GM23338 (cell line): ENCODE measurements at regions not wholly inside any gene's neighbourhood (a gene's known extent, or its start where the extent isn't known, plus 50 kb on each side); places are given as distances from the start of the nearest gene placed in this dataset.

Source experiments
- ATAC-seq: fragments of 200-7000 bp; cut with Tn5 transposase; 3 replicates; pipeline ENCODE4 v1.9.1; 2020
- DNase-seq: peaks from one replicate; pipeline ENCODE4 v3.0.0-alpha.2; 2015; ENCODE audit warnings: low spot score
- H2AFZ ChIP-seq: fragments of 200-600 bp; sonication (generic); 2 replicates; pipeline ENCODE4 v1.8.0; 2016; ENCODE audit warnings: antibody characterized with exemption, mild to moderate bottlenecking, moderate library complexity
- H3F3A ChIP-seq: fragments of 200-600 bp; sonication (generic); replicated peaks from 2 replicates; pipeline ENCODE4 v1.8.0; 2017; ENCODE audit warnings: antibody characterized with exemption, mixed run types, low read depth
- H3K27ac ChIP-seq: fragments of 200-600 bp; sonication (generic); 2 replicates; pipeline ENCODE4 v1.6.1; 2016; ENCODE audit warnings: low read depth
- H3K27me3 ChIP-seq: fragments of 200-600 bp; sonication (generic); 2 replicates; pipeline ENCODE4 v1.8.0; 2016; ENCODE audit warnings: mild to moderate bottlenecking, mixed run types, moderate library complexity; ENCODE audit not compliant: insufficient read depth
- H3K36me3 ChIP-seq: fragments of 200-600 bp; sonication (generic); 2 replicates; pipeline ENCODE4 v1.8.0; 2016; ENCODE audit warnings: mild to moderate bottlenecking; ENCODE audit not compliant: insufficient read depth
- H3K4me1 ChIP-seq: fragments of 200-600 bp; sonication (generic); 2 replicates; pipeline ENCODE4 v1.8.0; 2016; ENCODE audit warnings: mild to moderate bottlenecking, moderate library complexity; ENCODE audit not compliant: insufficient read depth
- H3K4me2 ChIP-seq: fragments of 200-600 bp; sonication (generic); 2 replicates; pipeline ENCODE4 v1.7.1; 2017; ENCODE audit warnings: mixed run types
- H3K4me3 ChIP-seq: fragments of 200-600 bp; sonication (generic); 2 replicates; pipeline ENCODE4 v1.6.1; 2016; ENCODE audit warnings: mixed run types
- H3K79me2 ChIP-seq: fragments of 200-600 bp; sonication (generic); replicated peaks from 2 replicates; pipeline ENCODE4 v1.8.0; 2017; ENCODE audit warnings: mild to moderate bottlenecking; ENCODE audit not compliant: insufficient read depth
- H3K9me2 ChIP-seq: fragments of 200-600 bp; sonication (generic); 2 replicates; pipeline ENCODE4 v1.8.0; 2017; ENCODE audit not compliant: insufficient read depth
- H4K20me1 ChIP-seq: fragments of 200-600 bp; sonication (generic); replicated peaks from 2 replicates; pipeline ENCODE4 v1.8.0; 2017; ENCODE audit warnings: mild to moderate bottlenecking; ENCODE audit not compliant: insufficient read depth
- H3K27ac Mint-ChIP-seq: 2 replicates; pipeline ENCODE4 v1.8.0; 2020; ENCODE audit warnings: inconsistent platforms, mild to moderate bottlenecking, moderate library complexity, mixed read lengths
- H3K27me3 Mint-ChIP-seq: 3 replicates; pipeline ENCODE4 v1.8.0; 2022; ENCODE audit warnings: low read depth, mild to moderate bottlenecking, moderate library complexity, mixed read lengths, inconsistent platforms; ENCODE audit not compliant: insufficient read depth, poor library complexity
- H3K36me3 Mint-ChIP-seq: 3 replicates; pipeline ENCODE4 v1.8.0; 2021; ENCODE audit warnings: low read depth, mild to moderate bottlenecking, inconsistent platforms, moderate library complexity, mixed read lengths
- H3K4me1 Mint-ChIP-seq: 3 replicates; pipeline ENCODE4 v1.8.0; 2020; ENCODE audit warnings: mild to moderate bottlenecking, inconsistent platforms, mixed read lengths
- H3K4me3 Mint-ChIP-seq: 3 replicates; pipeline ENCODE4 v1.8.0; 2021; ENCODE audit warnings: moderate library complexity, mild to moderate bottlenecking, inconsistent platforms, mixed read lengths
- H3K9me3 Mint-ChIP-seq: 3 replicates; pipeline ENCODE4 v1.8.0; 2020; ENCODE audit warnings: moderate library complexity, mild to moderate bottlenecking, inconsistent platforms, mixed read lengths
- CREB1 ChIP-seq: fragments of 250-450 bp; sonication (Bioruptor Pico); IDR thresholded peaks from 2 replicates; pipeline ENCODE4 v1.5.0; 2020; ENCODE audit warnings: low read depth, mild to moderate bottlenecking, moderate library complexity
- CTCF ChIP-seq, 2 experiments: fragments of 200-600 bp in 1 of 2; sonication (generic) in 1 of 2; conservative IDR thresholded peaks; 2 replicates each; pipeline versions ENCODE4 v1.5.1 to v1.6.1; 2016 to 2017; ENCODE audit warnings: antibody characterized with exemption in 2 of 2, low read depth in 2 of 2, mild to moderate bottlenecking in 2 of 2, moderate library complexity in 1 of 2
- ETS1 ChIP-seq: IDR thresholded peaks from 2 replicates; pipeline ENCODE4 v1.6.1; 2016; ENCODE audit warnings: antibody characterized with exemption
- EZH2 ChIP-seq: fragments of 200-600 bp; sonication (generic); IDR thresholded peaks from one replicate; pipeline ENCODE4 v1.8.0; 2017; ENCODE audit warnings: antibody characterized with exemption, mild to moderate bottlenecking, low read depth; ENCODE audit not compliant: unreplicated experiment
- EZH2phosphoT487 ChIP-seq: fragments of 200-600 bp; sonication (generic); IDR thresholded peaks from one replicate; pipeline ENCODE4 v1.8.1; 2018; ENCODE audit warnings: antibody characterized with exemption; ENCODE audit not compliant: unreplicated experiment
- JUNB ChIP-seq: IDR thresholded peaks from one replicate; pipeline ENCODE4 v1.6.1; 2016; ENCODE audit warnings: antibody characterized with exemption; ENCODE audit not compliant: unreplicated experiment
- NANOG ChIP-seq: IDR thresholded peaks from 2 replicates; pipeline ENCODE4 v1.6.1; 2016; ENCODE audit warnings: antibody characterized with exemption, borderline replicate concordance
- POLR2AphosphoS5 ChIP-seq: IDR thresholded peaks from 2 replicates; pipeline ENCODE4 v1.6.1; 2016; ENCODE audit warnings: antibody characterized with exemption, low read depth
- REST ChIP-seq: IDR thresholded peaks from one replicate; pipeline ENCODE4 v1.6.1; 2018; ENCODE audit warnings: antibody characterized with exemption; ENCODE audit not compliant: unreplicated experiment
- STAT1 ChIP-seq: IDR thresholded peaks from one replicate; pipeline ENCODE4 v1.6.1; 2016; ENCODE audit warnings: antibody characterized with exemption; ENCODE audit not compliant: unreplicated experiment
- ZNF114 ChIP-seq: fragments of 250-450 bp; sonication (Bioruptor Pico); IDR thresholded peaks from 2 replicates; pipeline ENCODE4 v1.5.0; 2020; ENCODE audit warnings: mild to moderate bottlenecking, moderate library complexity
- ZNF331 ChIP-seq: fragments of 250-450 bp; sonication (Bioruptor Pico); IDR thresholded peaks from 2 replicates; pipeline ENCODE4 v1.5.0; 2020; ENCODE audit warnings: low read depth, mild to moderate bottlenecking, moderate library complexity
- ZNF462 ChIP-seq: fragments of 250-450 bp; sonication (Bioruptor Pico); IDR thresholded peaks from 2 replicates; pipeline ENCODE4 v1.5.0; 2020; ENCODE audit warnings: mild to moderate bottlenecking, moderate library complexity

- Histone ChIP-seq H3K27me3 (no peaks in the 10 kb centered on the region), H3K36me3 (no peaks in the 10 kb centered on the region), H3K79me2 (no peaks in the 10 kb centered on the region), H3K27ac (no peak overlapping the region), H2AFZ (no peak overlapping the region), H3K9me2 (peaks cover 5% of the 10 kb centered on the region; the same call in 1 of the 2 replicates), H3K4me3 (no peak overlapping the region), H4K20me1 (no peaks in the 10 kb centered on the region), H3K4me1 (no peaks in the 10 kb centered on the region), H3K4me2 (no peak overlapping the region), H3F3A (no peaks in the 10 kb centered on the region)
- H3K27me3 Mint-ChIP-seq: no peaks in the 10 kb centered on the region
- DNase-seq: no peak
- ATAC-seq: no peak
- no peaks in the 10 kb centered on the region for H3K36me3 Mint-ChIP-seq
- no peak overlapping the region for H3K4me3 Mint-ChIP-seq
- H3K27ac Mint-ChIP-seq: no peak overlapping the region
- H3K9me3 Mint-ChIP-seq: no peaks in the 10 kb centered on the region; the same call in 2 of the 3 replicates
- H3K4me1 Mint-ChIP-seq: no peaks in the 10 kb centered on the region
- TF ChIP-seq CTCF (conservative IDR thresholded peaks at IDR 0.05; ENCODE audit: low read depth in 2 of 2) (no peak), CREB1 (no peak), ETS1 (no peak), NANOG (no peak), ZNF331 (CRISPR knock-in tag) (no peak), EZH2 (no peak), EZH2phosphoT487 (no peak), JUNB (no peak), REST (no peak), POLR2AphosphoS5 (no peak), STAT1 (no peak), ZNF114 (CRISPR knock-in tag) (no peak), ZNF462 (CRISPR knock-in tag) (no peak)
Observed at GRCh38 chr2:150110548-150110947, 376.9 kb downstream of the RND3 start.
